ENCODE measurements at regions not wholly inside any gene's neighbourhood (a gene's known extent, or its start where the extent isn't known, plus 50 kb on each side); places are given as distances from the start of the nearest gene placed in this dataset.

DNA sequence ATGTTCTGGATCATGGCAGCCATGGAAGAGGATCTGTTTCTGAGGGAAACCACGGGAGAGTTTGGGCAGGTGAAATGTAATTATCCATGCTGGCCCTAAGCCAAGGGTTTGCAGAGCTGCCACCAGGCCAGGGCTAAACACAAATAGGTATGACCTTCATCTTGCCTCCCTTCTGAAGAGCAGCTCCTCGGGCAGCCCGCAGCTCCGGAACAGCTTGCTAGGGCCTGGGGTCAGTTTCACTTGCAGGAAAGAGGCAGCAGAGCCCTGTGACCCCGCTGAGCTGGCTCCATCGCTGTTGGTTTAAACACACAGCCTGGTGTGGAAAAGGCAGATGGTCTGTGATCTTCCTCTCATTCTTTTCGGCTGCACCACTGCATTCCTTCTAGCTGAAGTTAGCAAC, 141.4 kb downstream of the TMEM38B start:
- Histone ChIP-seq H3K23ac (ENCODE audit: insufficient read length) (no peak overlapping the region), H3K36me3 (ENCODE audit: control insufficient read depth in 2 of 4, insufficient read depth in 4 of 4, low read length in 3 of 4) (no peaks in the 10 kb centered on the region), H3K4me3 (ENCODE audit: extremely low read depth in 1 of 4, insufficient read depth in 2 of 4, low read depth in 3 of 4, low read length in 4 of 4) (no peak overlapping the region), H3K4ac (replicated peaks; ENCODE audit: insufficient read length, low read depth, low read length) (no peak overlapping the region), H3K9ac (replicated peaks in 1 of 4; ENCODE audit: extremely low read depth in 1 of 4, low read depth in 3 of 4, low read length in 3 of 4) (no peak overlapping the region), H2BK5ac (ENCODE audit: low read depth, low read length) (no peak overlapping the region), H3K27ac (ENCODE audit: low read depth, low read length) (no peak overlapping the region), H3K56ac (replicated peaks; ENCODE audit: insufficient read length, low read depth, low read length) (no peak overlapping the region), H3K79me2 (ENCODE audit: control insufficient read depth in 1 of 2, insufficient read depth in 2 of 2, low read length in 2 of 2) (no peaks in the 10 kb centered on the region; a peak in 1 of 4 replicates), H3K18ac (ENCODE audit: extremely low read depth, low read length) (no peak overlapping the region), H4K5ac (ENCODE audit: insufficient read length, low read depth, low read length) (no peak overlapping the region), H3K27me3 (replicated peaks in 1 of 4; ENCODE audit: control insufficient read depth in 3 of 4, extremely low read depth in 1 of 4, insufficient read depth in 3 of 4, low read length in 3 of 4) (no peaks in the 10 kb centered on the region; a peak in 1 of 7 replicates), H4K8ac (ENCODE audit: extremely low read depth, insufficient read depth, low read length) (no peak overlapping the region), H2BK15ac (ENCODE audit: low read length) (no peak overlapping the region), H2AK5ac (ENCODE audit: low read depth, low read length) (no peak overlapping the region), H3K14ac (ENCODE audit: insufficient read length) (no peak overlapping the region), H4K20me1 (replicated peaks in 1 of 2; ENCODE audit: control insufficient read depth in 1 of 2, insufficient read depth in 2 of 2, low read length in 2 of 2) (no peaks in the 10 kb centered on the region), H2BK20ac (ENCODE audit: low read length) (no peak overlapping the region), H2BK120ac (replicated peaks; ENCODE audit: low read depth, low read length) (no peak overlapping the region), H2BK12ac (ENCODE audit: low read depth, low read length) (no peak overlapping the region; the same call in 1 of the 2 replicates), H4K91ac (replicated peaks; ENCODE audit: insufficient read length, low read length) (no peak overlapping the region), H3K79me1 (ENCODE audit: low read depth, low read length) (no peaks in the 10 kb centered on the region), H3K9me3 (ENCODE audit: insufficient read depth in 2 of 2, low read depth in 1 of 2, low read length in 1 of 2) (no peaks in the 10 kb centered on the region), H3K23me2 (ENCODE audit: low read depth, low read length) (no peaks in the 10 kb centered on the region), H3K4me2 (ENCODE audit: insufficient read depth in 1 of 2, low read depth in 2 of 2, low read length in 2 of 2) (no peak overlapping the region), H2AFZ (ENCODE audit: low read length) (no peak overlapping the region), H3K4me1 (replicated peaks in 1 of 4; ENCODE audit: control insufficient read depth in 3 of 4, insufficient read depth in 4 of 4, low read length in 3 of 4) (peaks cover 0 to 7% (median 1%) of the 10 kb centered on the region in 4 experiments; a peak in 3 of 7 replicates)
- 90% methylated on average over 7 of the region's 7 CpGs; no CpG with 5 or more reads in 1 of the 2 experiments for WGBS, 2 experiments (ENCODE audit: extremely low coverage in 1 of 2, insufficient coverage in 1 of 2, insufficient read length in 1 of 2, insufficient replicate concordance in 2 of 2, low coverage in 1 of 2, low lambda C conversion rate in 2 of 2, missing lambda C conversion rate in 1 of 2)
- DNase-seq (ENCODE audit: low read depth in 1 of 2, low spot score in 2 of 2) = no peak
- no peak for FAIRE-seq
- TF ChIP-seq POLR2AphosphoS5 (IDR thresholded peaks at IDR 0.05; ENCODE audit: low read depth, low read length) = no peak
- TF ChIP-seq SUZ12 (IDR thresholded peaks at IDR 0.05; ENCODE audit: low read length) = no peak
- TF ChIP-seq NRF1 (IDR thresholded peaks at IDR 0.05; ENCODE audit: low read depth, low read length) = no peak
- TF ChIP-seq SAP30 (IDR thresholded peaks at IDR 0.05; ENCODE audit: insufficient read depth, insufficient replicate concordance, low read length) = no peak
- TF ChIP-seq FOSL1 (IDR thresholded peaks at IDR 0.05; ENCODE audit: insufficient read depth, low read depth, low read length) = no peak
- TF ChIP-seq POU5F1 (IDR thresholded peaks at IDR 0.05; ENCODE audit: low read depth, low read length) = no peak
- no peak for TF ChIP-seq RNF2 (IDR thresholded peaks at IDR 0.05; ENCODE audit: borderline replicate concordance, low read depth, low read length, missing control alignments, poor library complexity, severe bottlenecking)
- TF ChIP-seq KDM1A (IDR thresholded peaks at IDR 0.05; ENCODE audit: borderline replicate concordance, low read length) = no peak
- TF ChIP-seq KDM4A (IDR thresholded peaks at IDR 0.05; ENCODE audit: low read depth, low read length, severe bottlenecking) = no peak
- no peak for TF ChIP-seq ZNF274 (IDR thresholded peaks at IDR 0.05; ENCODE audit: borderline replicate concordance, extremely low read depth, low read length)
- TF ChIP-seq SP1 (IDR thresholded peaks at IDR 0.05; ENCODE audit: low read depth, low read length) = no peak
- TF ChIP-seq RBBP5 (IDR thresholded peaks at IDR 0.05; ENCODE audit: borderline replicate concordance, low read depth, low read length) = no peak
- no peak for TF ChIP-seq SIN3A (conservative IDR thresholded peaks at IDR 0.05 in 1 of 2, IDR thresholded peaks at IDR 0.05 in 1 of 2; ENCODE audit: low read depth in 1 of 2, low read length in 2 of 2)
- ChIA-PET POLR2A (ENCODE audit: partially characterized antibody) (no interaction called here), CTCF (ENCODE audit: partially characterized antibody) (interaction anchor here (1.0 to 3.2 kb wide), 3 partner anchors 10 to 46 kb away, joined by 3 to 19 read pairs (median 7); no protein-coding TSS in a partner anchor)

All from H1 (cell line).